GM06990 (cell line): ENCODE measurements at regions not wholly inside any gene's neighbourhood (a gene's known extent, or its start where the extent isn't known, plus 50 kb on each side); places are given as distances from the start of the nearest gene placed in this dataset.

Experiments
- DNase-seq: peaks from one replicate; pipeline ENCODE4 v3.0.0-alpha.2; 2011; ENCODE audit not compliant: insufficient read length; ENCODE audit errors: extremely low read depth
- H3K27me3 ChIP-seq: replicated peaks from 2 replicates; pipeline ENCODE4 v1.6.0; 2011; ENCODE audit warnings: low read length; ENCODE audit not compliant: control insufficient read depth, insufficient read depth
- H3K36me3 ChIP-seq: 2 replicates; pipeline ENCODE4 v1.5.1; 2011; ENCODE audit warnings: low read length; ENCODE audit not compliant: control insufficient read depth, insufficient read depth
- H3K4me3 ChIP-seq: replicated peaks from 2 replicates; pipeline ENCODE4 v1.5.1; 2011; ENCODE audit warnings: low read depth, mild to moderate bottlenecking, control low read depth, low read length
- TF ChIP-seq, protein P1 (sequence below): IDR thresholded peaks from 2 replicates; pipeline ENCODE4 v1.5.1; 2011; ENCODE audit warnings: low read length, control low read depth, mild to moderate bottlenecking, inconsistent platforms; ENCODE audit not compliant: insufficient read depth, poor library complexity, severe bottlenecking

DNA sequence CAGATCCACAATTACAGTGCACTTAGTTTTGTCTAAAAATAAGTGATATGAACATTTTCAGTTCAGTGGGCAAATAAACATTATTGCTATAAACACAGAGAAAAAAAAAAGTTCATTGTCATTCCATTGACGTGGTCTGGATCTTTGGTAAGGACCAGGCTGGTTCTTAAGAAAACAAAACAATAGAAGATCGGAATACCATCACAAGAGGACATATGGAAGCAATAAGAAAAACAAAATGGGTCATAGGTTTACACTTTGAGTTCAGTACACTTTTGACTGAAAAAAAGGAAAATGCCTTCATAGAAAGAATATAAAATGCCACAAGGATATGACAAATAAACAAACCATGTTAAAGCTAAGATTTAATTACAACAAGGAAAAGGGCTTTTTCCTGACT is 289.5 kb upstream of the TYRP1 start:
- TF ChIP-seq, protein P1, sequence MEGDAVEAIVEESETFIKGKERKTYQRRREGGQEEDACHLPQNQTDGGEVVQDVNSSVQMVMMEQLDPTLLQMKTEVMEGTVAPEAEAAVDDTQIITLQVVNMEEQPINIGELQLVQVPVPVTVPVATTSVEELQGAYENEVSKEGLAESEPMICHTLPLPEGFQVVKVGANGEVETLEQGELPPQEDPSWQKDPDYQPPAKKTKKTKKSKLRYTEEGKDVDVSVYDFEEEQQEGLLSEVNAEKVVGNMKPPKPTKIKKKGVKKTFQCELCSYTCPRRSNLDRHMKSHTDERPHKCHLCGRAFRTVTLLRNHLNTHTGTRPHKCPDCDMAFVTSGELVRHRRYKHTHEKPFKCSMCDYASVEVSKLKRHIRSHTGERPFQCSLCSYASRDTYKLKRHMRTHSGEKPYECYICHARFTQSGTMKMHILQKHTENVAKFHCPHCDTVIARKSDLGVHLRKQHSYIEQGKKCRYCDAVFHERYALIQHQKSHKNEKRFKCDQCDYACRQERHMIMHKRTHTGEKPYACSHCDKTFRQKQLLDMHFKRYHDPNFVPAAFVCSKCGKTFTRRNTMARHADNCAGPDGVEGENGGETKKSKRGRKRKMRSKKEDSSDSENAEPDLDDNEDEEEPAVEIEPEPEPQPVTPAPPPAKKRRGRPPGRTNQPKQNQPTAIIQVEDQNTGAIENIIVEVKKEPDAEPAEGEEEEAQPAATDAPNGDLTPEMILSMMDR, result no peak
- H3K27me3 ChIP-seq, result no peaks in the 10 kb centered on the region
- no peak overlapping the region for H3K4me3 ChIP-seq
- no peak for DNase-seq
- no peaks in the 10 kb centered on the region for H3K36me3 ChIP-seq

DNA sequence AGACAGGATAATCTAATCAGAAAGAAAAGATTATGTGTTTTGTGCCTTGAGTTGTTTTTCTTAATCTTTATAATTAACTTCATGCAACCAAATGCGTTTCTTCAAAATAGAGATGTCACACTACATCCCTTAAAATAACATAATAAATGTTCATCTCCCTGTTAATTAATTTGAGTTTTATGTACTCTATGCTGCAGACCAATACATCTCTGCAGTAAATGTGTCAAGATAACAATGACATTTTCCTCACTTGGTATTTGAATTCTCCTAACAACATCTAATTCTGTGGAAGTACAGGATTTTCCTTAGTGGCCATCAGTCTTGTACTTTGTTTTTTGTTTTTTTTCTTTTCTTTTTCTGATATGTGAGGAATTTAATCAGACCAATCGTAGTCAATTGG is 279.2 kb upstream of the TYRP1 start:
- TF ChIP-seq, protein P1, result no peak
- no peaks in the 10 kb centered on the region for H3K36me3 ChIP-seq
- DNase-seq, result no peak
- H3K4me3 ChIP-seq, result no peak overlapping the region
- no peaks in the 10 kb centered on the region for H3K27me3 ChIP-seq

DNA sequence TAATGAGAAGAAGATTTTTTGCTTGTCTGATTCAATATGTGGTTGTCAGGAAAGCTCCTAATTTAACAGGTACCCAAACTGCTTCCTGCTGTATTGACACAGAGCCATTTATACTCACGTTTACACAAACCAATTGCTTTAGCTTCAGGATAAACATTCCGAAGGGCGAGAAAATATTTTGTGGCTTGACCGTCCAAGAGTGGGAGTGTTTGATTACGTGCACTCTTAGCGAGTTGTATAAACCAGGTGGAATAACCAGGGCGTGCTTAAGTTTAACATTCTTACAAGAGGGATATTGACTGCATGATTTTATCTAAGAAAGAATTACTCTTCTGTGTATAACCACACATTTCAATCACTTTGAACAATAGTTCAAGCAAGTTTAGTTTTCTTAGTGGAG is 278.7 kb upstream of the TYRP1 start:
- DNase-seq, result no peak
- no peak overlapping the region for H3K4me3 ChIP-seq

DNA sequence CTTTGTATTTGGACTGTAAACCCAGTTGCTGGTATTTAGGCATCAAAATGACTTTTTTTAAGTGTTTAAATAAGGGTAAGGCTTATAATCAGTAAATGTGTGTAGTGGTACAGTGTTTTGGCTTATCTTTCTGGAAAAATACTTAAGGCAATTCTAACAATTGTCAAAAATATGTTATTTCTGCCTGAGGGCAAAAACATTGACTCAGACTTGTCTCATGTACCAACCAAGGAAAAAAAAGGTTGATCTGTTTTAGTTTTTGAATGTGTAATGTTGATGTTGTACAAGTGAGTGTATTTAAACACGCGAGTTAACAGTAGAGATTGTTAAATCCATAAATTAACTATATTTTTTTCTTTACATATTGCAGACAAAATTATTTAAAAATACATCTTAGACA is 277.8 kb upstream of the TYRP1 start:
- Histone ChIP-seq H3K36me3 (no peaks in the 10 kb centered on the region), H3K4me3 (no peak overlapping the region), H3K27me3 (no peaks in the 10 kb centered on the region)
- TF ChIP-seq, protein P1, result no peak
- DNase-seq, result no peak

More for the DNA sequence above, 278.7 kb upstream of the TYRP1 start:
- H3K36me3 ChIP-seq, result no peaks in the 10 kb centered on the region
- TF ChIP-seq, protein P1, result no peak
- no peaks in the 10 kb centered on the region for H3K27me3 ChIP-seq

DNA sequence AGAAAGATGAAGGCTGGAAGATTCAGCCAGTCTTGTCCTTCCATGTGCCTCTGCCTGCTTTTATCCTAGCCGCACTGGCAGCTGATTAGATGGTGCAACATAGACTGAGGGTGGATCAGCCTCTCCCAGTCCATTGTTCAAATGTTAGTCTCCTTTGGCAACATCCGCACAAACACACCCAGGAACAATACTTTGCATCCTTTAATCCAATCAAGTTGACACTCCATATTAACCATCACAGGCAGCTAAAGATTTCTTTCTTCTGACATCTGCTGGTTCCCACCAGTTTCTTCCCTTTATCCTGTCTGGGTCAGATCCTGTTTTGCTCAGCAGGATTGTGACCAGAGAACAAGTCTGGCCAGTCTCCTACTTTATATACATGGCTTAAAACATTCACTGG is 276.5 kb upstream of the TYRP1 start:
- TF ChIP-seq, protein P1, result no peak
- Histone ChIP-seq H3K4me3 (no peak overlapping the region), H3K36me3 (no peaks in the 10 kb centered on the region), H3K27me3 (no peaks in the 10 kb centered on the region)
- no peak for DNase-seq

DNA sequence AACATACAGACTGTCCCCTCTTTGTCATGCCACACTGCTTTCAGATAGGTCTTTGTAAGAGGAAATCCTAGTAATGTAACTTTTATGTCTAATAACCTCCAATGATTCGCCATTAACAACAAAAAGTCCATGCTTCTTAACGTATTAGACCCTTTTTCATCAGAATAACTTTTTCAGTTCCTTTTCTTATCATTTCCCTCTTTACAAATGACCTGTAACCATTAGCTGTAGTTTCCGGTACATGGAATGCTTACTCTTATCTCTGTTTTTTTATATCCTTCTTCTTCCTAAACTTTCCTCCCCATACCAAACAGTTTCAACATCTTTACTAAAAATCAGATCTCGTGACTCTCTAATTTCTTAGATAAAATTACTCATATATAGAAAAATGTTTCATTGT is 268.9 kb upstream of the TYRP1 start:
- no peak for DNase-seq
- Histone ChIP-seq H3K36me3 (no peaks in the 10 kb centered on the region), H3K4me3 (no peak overlapping the region), H3K27me3 (no peaks in the 10 kb centered on the region)
- TF ChIP-seq, protein P1, result no peak
